CD4-positive, alpha-beta T cell treated with Interleukin-17A for 4 hours (primary cell): ENCODE measurements at regions not wholly inside any gene's neighbourhood (a gene's known extent, or its start where the extent isn't known, plus 50 kb on each side); places are given as distances from the start of the nearest gene placed in this dataset.
"Not testable (repeated sequence)": the region's sequence is repeated elsewhere in the genome, so short reads cannot be mapped to it uniquely, and the experiment has no call there.

Experiments
- DNase-seq: peaks from one replicate; pipeline ENCODE4 v3.0.0-alpha.2; 2020; ENCODE audit warnings: mixed read lengths

- DNase-seq, result not testable (repeated sequence)
Observed at GRCh38 chr1:273772-274171, 177.7 kb downstream of the OR4F29 start.

GRCh38 chr1:267815-268214, 183.7 kb downstream of the OR4F29 start:
- peak; percentile 62 for DNase-seq
